ENCODE measurements at regions not wholly inside any gene's neighbourhood (a gene's known extent, or its start where the extent isn't known, plus 50 kb on each side); places are given as distances from the start of the nearest gene placed in this dataset.

DNA sequence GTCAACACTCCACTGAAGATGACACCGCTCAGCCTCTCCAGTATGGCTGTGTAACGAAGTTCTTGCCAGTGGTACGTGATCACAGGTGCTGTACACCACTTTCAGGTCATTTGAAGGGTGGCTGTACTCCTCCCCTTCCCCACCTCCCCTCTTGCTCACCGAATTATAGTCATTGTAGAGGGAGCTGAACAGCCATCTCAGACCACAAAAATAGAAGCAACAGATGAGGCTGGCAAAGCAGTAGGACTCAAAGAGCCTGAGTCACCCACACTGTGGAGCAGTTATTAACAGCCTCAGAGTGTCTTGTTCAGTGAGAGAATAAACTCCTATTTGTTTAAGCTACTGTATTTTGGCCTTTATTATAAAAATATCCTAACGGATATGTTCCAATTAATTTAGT lies 192.5 kb upstream of the MCHR2 start:
- DNase-seq (ENCODE audit: low read depth): peak; percentile 41
- TF ChIP-seq, protein P1, sequence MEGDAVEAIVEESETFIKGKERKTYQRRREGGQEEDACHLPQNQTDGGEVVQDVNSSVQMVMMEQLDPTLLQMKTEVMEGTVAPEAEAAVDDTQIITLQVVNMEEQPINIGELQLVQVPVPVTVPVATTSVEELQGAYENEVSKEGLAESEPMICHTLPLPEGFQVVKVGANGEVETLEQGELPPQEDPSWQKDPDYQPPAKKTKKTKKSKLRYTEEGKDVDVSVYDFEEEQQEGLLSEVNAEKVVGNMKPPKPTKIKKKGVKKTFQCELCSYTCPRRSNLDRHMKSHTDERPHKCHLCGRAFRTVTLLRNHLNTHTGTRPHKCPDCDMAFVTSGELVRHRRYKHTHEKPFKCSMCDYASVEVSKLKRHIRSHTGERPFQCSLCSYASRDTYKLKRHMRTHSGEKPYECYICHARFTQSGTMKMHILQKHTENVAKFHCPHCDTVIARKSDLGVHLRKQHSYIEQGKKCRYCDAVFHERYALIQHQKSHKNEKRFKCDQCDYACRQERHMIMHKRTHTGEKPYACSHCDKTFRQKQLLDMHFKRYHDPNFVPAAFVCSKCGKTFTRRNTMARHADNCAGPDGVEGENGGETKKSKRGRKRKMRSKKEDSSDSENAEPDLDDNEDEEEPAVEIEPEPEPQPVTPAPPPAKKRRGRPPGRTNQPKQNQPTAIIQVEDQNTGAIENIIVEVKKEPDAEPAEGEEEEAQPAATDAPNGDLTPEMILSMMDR (conservative IDR thresholded peaks at IDR 0.05; ENCODE audit: control insufficient read depth, insufficient read depth, low read depth, low read length): no peak
- no peak overlapping the region for H3K4me3 ChIP-seq (ENCODE audit: control insufficient read depth, low read depth, low read length)

DNA sequence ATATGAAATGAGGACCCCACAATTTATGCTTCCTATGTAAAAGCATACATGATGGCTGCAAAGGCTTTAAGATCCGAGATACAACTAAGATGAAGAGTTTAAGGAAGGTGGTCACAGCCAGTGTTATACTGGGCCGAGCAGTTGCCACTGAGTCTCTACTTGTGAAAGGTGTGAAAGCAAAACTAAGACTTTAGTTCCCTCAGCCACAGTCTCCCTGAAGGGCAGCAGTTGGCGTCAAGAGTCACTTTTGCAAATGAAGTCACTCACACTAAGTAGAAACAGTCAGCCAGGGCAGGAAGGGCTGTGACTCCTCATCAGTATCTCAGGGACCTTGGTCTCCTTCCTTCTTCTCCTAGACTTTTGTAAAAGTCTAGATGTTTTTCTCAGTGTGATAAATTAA lies 191.6 kb upstream of the MCHR2 start:
- DNase-seq (ENCODE audit: low read depth): no peak
- H3K4me3 ChIP-seq (ENCODE audit: control insufficient read depth, low read depth, low read length): no peak overlapping the region
- TF ChIP-seq, protein P1 (conservative IDR thresholded peaks at IDR 0.05; ENCODE audit: control insufficient read depth, insufficient read depth, low read depth, low read length): no peak

DNA sequence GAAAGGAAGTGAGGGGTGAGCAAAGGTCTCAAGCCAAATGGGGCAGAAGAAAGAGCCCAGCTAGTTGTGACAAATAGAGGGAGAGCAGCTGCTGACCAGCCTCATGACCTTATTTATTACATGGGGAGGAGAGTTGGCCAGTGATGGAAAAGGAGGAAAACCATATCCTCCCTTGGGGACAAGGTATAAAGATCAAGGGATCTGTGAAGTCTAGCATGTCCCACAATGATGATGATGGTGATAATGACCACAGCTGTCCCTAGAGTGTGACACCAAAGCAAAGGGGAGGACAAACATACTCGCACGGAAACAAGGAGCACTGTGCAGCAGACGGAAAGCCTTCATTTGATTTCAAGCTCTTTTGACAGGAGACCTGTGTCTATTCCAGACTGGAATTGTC lies 190.4 kb upstream of the MCHR2 start:
- TF ChIP-seq, protein P1 (conservative IDR thresholded peaks at IDR 0.05; ENCODE audit: control insufficient read depth, insufficient read depth, low read depth, low read length): no peak

DNA sequence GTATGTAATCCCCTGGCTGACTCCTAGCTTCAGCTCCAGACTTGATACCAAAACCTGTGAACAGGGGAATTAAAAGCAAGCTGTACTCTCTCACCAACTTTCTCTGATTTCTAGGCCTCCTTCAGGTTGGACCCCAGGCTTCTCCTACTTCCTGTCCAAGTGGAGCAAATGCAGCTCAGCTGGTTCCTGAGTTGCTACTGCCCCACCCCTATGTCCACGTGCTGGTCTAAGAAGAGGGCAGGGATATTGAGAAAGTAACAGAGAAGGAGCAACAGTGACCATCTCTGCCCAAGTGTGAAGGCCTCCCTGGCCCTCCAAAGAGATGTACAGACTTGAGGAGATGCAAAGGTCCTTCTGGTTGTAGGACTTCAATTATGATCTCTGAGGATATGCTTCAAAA lies 188.3 kb upstream of the MCHR2 start:
- DNase-seq (ENCODE audit: low read depth): no peak
- TF ChIP-seq, protein P1 (conservative IDR thresholded peaks at IDR 0.05; ENCODE audit: control insufficient read depth, insufficient read depth, low read depth, low read length): no peak
- H3K4me3 ChIP-seq (ENCODE audit: control insufficient read depth, low read depth, low read length): no peak overlapping the region

More for the DNA sequence above, 190.4 kb upstream of the MCHR2 start:
- no peak overlapping the region for H3K4me3 ChIP-seq (ENCODE audit: control insufficient read depth, low read depth, low read length)
- DNase-seq (ENCODE audit: low read depth): no peak

DNA sequence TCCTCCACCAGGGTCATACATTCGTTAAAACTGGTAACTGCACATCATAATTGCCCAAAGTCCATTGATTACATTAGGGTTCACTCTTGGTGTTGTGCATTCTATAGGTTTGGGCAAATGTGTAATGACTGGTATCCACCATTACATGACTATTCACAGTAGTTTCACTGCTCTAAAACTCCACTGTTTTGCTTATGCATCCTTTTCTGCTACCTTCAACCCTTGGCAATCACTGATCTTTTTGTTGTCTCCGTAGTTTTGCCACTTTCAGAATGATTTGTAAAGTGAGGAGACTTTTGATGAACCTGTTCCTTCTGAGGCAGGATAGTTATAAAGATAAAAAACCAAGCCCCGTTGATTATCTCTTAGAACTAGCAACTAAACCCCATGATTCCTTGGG lies 187.3 kb upstream of the MCHR2 start:
- DNase-seq (ENCODE audit: low read depth): no peak
- H3K4me3 ChIP-seq (ENCODE audit: control insufficient read depth, low read depth, low read length): no peak overlapping the region
- TF ChIP-seq, protein P1 (conservative IDR thresholded peaks at IDR 0.05; ENCODE audit: control insufficient read depth, insufficient read depth, low read depth, low read length): no peak

DNA sequence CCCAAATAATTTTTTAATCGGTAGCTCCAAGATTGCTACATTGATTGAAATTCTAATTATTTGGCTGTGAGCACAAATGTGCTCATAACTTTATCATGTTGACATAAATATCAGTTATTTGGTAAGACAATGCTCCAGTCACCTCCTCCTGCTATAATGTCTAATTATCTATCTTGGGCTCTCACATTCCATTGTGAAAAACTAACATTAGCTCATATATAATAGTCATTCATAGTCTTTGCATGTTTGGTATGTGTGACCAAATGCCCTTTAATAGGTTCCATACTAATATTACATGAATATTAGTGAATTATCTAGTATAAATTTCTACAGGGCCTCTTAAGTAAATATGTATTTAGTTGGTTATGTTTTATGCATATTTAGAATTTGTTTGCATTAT lies 185.6 kb upstream of the MCHR2 start:
- H3K4me3 ChIP-seq (ENCODE audit: control insufficient read depth, low read depth, low read length): no peak overlapping the region
- TF ChIP-seq, protein P1 (conservative IDR thresholded peaks at IDR 0.05; ENCODE audit: control insufficient read depth, insufficient read depth, low read depth, low read length): no peak
- DNase-seq (ENCODE audit: low read depth): no peak

DNA sequence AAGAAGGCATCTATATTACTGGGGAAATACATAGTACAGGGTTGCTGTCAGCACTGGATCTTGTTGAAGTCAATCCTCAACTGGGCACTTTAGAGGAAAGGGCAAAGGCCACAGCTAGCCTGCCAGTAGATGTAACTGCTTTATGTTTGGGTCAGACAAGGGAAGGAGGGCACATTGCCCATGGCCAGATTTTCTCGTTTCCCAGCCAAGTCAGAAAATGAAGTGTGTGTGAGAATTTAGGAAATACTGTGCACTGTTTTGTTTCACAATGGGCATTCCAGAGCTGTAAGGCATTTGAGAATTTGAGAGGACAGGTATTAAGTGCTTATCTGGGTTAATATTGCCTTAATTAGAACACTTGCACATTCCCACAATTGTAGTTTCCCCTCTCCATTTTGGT lies 183.9 kb upstream of the MCHR2 start:
- peak; percentile 26 for DNase-seq (ENCODE audit: low read depth)
- no peak overlapping the region for H3K4me3 ChIP-seq (ENCODE audit: control insufficient read depth, low read depth, low read length)
- TF ChIP-seq, protein P1 (conservative IDR thresholded peaks at IDR 0.05; ENCODE audit: control insufficient read depth, insufficient read depth, low read depth, low read length): no peak
